ENCODE measurements at regions not wholly inside any gene's neighbourhood (a gene's known extent, or its start where the extent isn't known, plus 50 kb on each side); places are given as distances from the start of the nearest gene placed in this dataset.
"Not testable (repeated sequence)": the region's sequence is repeated elsewhere in the genome, so short reads cannot be mapped to it uniquely, and the experiment has no call there.

DNA sequence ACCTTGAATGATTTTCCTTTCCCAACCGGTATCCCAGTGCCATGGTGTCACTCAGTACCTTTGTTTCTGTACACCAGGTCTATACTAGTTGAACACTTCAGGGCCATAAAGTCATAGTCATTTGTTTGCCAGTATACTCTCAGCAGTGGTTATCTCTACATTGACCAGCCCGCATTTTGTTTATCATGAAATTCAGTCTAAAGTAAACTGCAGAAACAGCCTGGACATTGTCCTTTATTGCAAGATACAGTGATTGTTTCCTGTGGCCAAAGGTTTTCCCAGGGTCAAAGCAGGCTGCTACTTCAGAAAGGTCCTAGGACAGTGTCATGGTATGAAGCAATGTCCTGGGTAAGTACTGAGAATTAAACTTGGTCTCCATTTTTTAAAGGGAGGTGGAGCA, 407.4 kb downstream of the RWDD3 start:
- TF ChIP-seq EP300 (IDR thresholded peaks at IDR 0.05), result no peak
- no peak for TF ChIP-seq CTCF (IDR thresholded peaks at IDR 0.05)
- no peak for TF ChIP-seq POLR2A (IDR thresholded peaks at IDR 0.05; ENCODE audit: low read depth)
- no peak for TF ChIP-seq POLR2AphosphoS5 (IDR thresholded peaks at IDR 0.05)
- Histone ChIP-seq H3K36me3 (no peaks in the 10 kb centered on the region), H3K27ac (replicated peaks in 1 of 4) (no peak overlapping the region), H3K4me1 (peaks cover 0 to 13% (median 11%) of the 10 kb centered on the region in 4 donors), H3K27me3 (no peaks in the 10 kb centered on the region), H3K9me3 (no peaks in the 10 kb centered on the region), H3K4me3 (no peak overlapping the region)
- intact Hi-C loops (cut with DNase I), result no loop called here
- DNase-seq (ENCODE audit: extremely low spot score), result no peak
- WGBS, result 58% methylated on average over 2 of the region's 2 CpGs

DNA sequence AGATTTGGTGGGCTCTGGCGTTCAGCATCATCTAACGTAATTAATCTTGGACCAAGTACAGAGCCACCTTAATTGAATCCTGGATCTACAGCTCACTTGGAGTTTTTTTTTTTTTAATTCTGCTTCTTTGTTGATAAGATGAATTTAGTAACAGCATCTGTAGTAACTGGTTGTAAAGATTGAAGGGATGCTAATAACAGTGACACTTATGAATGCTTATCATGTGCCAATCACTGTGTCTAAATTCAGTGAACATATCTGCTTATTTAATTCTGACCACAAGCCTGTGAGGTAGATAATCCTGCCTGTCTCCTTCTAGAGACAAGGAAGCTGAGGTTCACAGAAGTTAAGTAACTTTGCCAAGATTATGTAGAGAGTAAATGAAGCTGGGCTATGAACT, 408.0 kb downstream of the RWDD3 start:
- Histone ChIP-seq H3K9me3 (no peaks in the 10 kb centered on the region), H3K27me3 (no peaks in the 10 kb centered on the region), H3K27ac (replicated peaks in 1 of 4) (no peak overlapping the region), H3K36me3 (no peaks in the 10 kb centered on the region), H3K4me1 (peaks cover 0 to 13% (median 11%) of the 10 kb centered on the region in 4 donors), H3K4me3 (no peak overlapping the region)
- DNase-seq (ENCODE audit: extremely low spot score), result no peak
- intact Hi-C loops (cut with DNase I), result no loop called here
- 94% methylated on average over 2 of the region's 2 CpGs for WGBS
- no peak for TF ChIP-seq POLR2AphosphoS5 (IDR thresholded peaks at IDR 0.05)
- no peak for TF ChIP-seq POLR2A (IDR thresholded peaks at IDR 0.05; ENCODE audit: low read depth)
- TF ChIP-seq EP300 (IDR thresholded peaks at IDR 0.05), result no peak
- TF ChIP-seq CTCF (IDR thresholded peaks at IDR 0.05), result no peak

GRCh38 chr1:95643071-95643470, 409.1 kb downstream of the RWDD3 start:
- H3K9me3 ChIP-seq, result no peaks in the 10 kb centered on the region
- H3K36me3 ChIP-seq, result no peaks in the 10 kb centered on the region
- DNase-seq (ENCODE audit: extremely low spot score), result no peak
- H3K27me3 ChIP-seq, result no peaks in the 10 kb centered on the region
- intact Hi-C loops (cut with DNase I), result no loop called here
- H3K4me1 ChIP-seq, result peaks cover 0 to 13% (median 11%) of the 10 kb centered on the region in 4 donors
- 61% methylated on average over 3 of the region's 3 CpGs for whole genome bisulfite sequencing
- H3K4me3 ChIP-seq, result no peak overlapping the region
- no peak for TF ChIP-seq EP300 (IDR thresholded peaks at IDR 0.05)
- no peak for TF ChIP-seq CTCF (IDR thresholded peaks at IDR 0.05)
- TF ChIP-seq POLR2AphosphoS5 (IDR thresholded peaks at IDR 0.05), result no peak
- no peak for TF ChIP-seq POLR2A (IDR thresholded peaks at IDR 0.05; ENCODE audit: low read depth)
- no peak overlapping the region for H3K27ac ChIP-seq (replicated peaks in 1 of 4)

GRCh38 chr1:95645126-95645525, 411.1 kb downstream of the RWDD3 start:
- H3K4me1 ChIP-seq, result peaks cover 0 to 13% (median 11%) of the 10 kb centered on the region in 4 donors
- H3K27ac ChIP-seq (replicated peaks in 1 of 4); intact Hi-C loops (cut with DNase I); H3K36me3 ChIP-seq; H3K4me3 ChIP-seq; DNase-seq (ENCODE audit: extremely low spot score); H3K9me3 ChIP-seq; H3K27me3 ChIP-seq: not testable (repeated sequence)
- WGBS, result 90% methylated on average over 6 of the region's 6 CpGs

GRCh38 chr1:95650631-95651030, 416.6 kb downstream of the RWDD3 start:
- no peaks in the 10 kb centered on the region for H3K4me1 ChIP-seq
- no peaks in the 10 kb centered on the region for H3K27me3 ChIP-seq
- no peak overlapping the region for H3K27ac ChIP-seq (replicated peaks in 1 of 4)
- H3K36me3 ChIP-seq, result no peaks in the 10 kb centered on the region
- no peak for DNase-seq (ENCODE audit: extremely low spot score)
- no peaks in the 10 kb centered on the region for H3K9me3 ChIP-seq
- TF ChIP-seq POLR2AphosphoS5 (IDR thresholded peaks at IDR 0.05) (no peak), CTCF (IDR thresholded peaks at IDR 0.05) (no peak), EP300 (IDR thresholded peaks at IDR 0.05) (no peak), POLR2A (IDR thresholded peaks at IDR 0.05; ENCODE audit: low read depth) (no peak)
- intact Hi-C loops (cut with DNase I), result no loop called here
- H3K4me3 ChIP-seq, result no peak overlapping the region
- 91% methylated on average over 3 of the region's 3 CpGs for WGBS
